ENCODE measurements at regions not wholly inside any gene's neighbourhood (a gene's known extent, or its start where the extent isn't known, plus 50 kb on each side); places are given as distances from the start of the nearest gene placed in this dataset.
"Not testable (repeated sequence)": the region's sequence is repeated elsewhere in the genome, so short reads cannot be mapped to it uniquely, and the experiment has no call there.

DNA sequence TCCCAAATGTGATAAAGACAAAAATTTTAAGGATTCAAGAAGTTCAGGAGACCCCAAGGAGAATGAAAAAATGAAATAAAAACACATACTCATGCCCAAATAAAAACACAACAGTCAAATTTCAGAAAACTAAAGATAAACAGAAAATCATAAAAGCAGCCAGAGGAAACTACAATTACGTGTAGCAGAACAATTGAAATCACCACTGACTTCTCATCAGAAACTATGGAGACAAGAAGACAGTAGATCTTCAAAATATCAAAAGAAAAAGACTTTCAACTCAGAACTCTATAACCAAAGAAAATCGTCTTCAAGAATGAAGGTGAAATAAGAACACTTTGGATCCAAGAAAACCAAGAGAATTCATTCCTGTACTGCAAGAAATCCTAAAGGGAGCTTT, 54.9 kb downstream of the DIO3 start:
- DNase-seq (ENCODE audit: low read depth), result no peak

DNA sequence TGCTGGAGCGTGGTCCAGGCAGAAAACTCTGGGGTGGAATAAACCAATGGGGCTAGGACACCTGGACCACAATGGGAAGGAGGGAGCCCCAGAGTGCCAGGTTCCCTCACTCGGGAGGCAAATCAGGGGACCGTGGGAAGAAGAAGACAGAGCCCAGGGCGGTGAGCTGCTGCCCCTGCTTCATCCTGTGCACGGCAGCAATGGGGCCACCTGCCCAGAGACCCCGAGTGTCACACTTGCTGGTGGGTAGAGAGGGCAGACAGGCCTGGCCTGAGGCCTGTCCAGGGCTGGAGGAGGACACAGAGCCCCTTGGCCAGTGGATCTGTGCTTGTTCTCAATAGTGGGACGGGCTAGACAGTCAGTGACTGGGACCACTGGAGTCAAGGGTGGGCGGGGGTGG, 58.2 kb downstream of the DIO3 start:
- DNase-seq (ENCODE audit: low read depth), result no peak

DNA sequence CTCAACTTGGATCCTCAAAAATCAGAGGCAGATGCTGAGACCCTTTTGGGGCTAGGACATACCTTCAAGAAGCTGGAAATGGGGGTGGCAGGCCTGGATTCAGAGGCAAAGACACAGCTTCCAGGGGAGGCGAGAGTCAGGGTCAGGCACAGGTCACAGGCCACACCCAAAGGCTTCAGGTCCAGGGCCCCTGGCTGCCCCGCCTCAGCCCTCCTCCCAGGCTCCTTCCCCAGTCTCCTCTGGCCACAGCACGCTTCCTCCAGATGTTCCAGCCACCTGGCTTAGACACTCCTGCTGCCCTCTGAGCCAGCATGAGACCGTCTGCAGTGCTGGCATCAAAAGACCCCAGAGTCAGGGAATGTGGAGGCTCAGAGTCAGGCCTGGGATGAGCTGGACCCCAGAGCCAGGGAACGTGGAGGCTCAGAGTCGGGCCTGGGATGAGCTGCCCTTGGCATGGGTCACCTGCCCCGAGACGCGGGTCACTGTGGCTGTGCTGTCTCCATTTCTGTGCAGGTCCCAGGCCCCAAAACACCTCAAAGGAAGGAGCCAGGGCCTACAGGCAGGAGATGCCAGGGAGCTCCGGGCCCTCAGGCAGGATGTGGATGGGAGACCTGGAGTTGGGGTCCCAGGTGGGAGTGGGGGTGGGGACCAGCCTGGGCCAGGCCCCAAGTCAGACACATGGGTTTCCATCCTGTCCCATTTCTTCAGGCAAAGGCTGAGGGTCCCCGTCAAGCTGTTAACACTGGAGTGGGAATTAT, 58.9 kb downstream of the DIO3 start:
- no peak for DNase-seq (ENCODE audit: low read depth)

DNA sequence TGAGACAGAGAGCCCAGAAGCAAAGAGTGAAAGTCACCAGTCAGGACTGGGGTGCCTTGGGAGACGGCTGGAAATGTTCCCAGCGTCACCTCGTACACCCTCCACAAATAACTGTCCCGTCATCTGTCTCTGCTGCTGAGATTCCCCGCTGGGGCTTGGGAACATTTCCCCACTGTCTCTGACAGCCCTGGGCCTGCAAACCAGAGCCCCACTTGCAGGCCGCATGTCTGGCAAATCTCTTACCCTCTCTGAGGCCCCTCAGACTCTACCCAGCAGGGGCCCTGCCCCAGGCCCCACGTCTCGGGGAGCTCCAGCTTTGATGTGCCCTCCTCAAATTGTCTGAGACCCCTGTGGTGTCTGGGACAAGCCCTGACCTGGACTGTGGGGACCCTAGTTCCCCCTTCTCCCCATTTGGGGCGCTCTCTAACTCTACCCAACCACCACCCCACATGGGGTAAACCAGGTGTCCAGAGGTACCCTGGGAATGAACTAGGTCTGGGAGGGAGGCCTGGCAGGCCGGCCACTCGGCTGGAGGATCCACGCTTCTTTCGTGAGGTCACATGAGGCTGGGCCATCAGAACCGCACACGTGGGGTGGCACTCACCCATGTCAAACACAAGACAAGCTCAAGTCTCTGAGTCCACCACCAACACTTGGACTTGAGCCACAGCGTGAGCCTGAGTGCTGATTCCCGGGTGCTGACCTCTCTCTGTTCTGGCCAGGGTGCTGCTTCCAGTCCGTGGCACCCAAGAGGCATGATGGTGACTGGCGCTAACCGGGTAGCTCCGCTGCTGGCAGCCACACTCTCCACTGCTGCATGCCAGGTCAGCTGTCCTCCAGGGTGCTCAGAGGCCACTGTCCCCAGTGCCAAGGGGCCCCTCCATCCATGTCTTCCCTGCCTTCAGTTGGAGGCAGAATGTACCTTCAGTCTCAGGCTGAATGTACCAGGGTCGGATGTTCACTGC, 59.8 kb downstream of the DIO3 start:
- DNase-seq (ENCODE audit: low read depth), result no peak

DNA sequence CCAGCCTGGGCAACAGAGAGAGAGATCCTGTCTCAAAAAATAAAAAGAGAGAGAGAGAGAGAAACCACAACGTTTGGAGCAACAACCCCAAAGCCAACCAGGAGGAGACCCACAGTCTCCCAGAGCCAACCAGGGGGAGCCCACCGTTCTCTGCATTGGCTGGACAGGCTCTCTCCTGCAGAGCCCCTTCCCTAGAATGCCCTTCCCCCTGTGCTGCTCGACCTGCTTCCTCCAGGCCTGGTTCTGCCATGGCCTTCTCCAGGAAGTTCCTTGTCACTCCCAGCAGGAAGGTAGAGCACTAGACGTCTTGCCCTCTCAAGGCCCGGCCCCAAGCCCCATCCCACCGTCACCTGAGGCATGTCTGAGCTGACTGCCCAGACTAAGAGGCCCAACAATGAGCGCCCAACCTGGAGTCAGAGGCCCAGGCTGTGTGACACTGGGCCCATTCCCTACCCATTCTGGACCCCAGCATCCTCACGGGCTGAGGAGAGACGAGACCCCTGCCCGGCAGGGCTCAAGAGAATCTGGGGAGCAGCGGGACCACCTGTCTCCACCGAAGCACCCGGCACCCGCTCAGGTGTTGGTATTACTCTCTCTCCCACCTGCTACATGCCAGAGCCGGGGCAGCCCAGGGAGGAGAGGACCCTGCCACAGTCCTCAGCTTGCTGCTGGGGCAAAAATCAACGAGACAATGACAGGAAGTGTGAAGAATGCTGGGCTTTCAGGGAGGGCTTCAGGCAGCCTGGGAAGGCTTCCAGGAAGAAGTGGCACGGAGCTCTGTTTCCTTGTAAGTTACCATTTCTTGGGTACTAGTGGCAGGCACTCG, 61.2 kb downstream of the DIO3 start:
- no peak for DNase-seq (ENCODE audit: low read depth)

DNA sequence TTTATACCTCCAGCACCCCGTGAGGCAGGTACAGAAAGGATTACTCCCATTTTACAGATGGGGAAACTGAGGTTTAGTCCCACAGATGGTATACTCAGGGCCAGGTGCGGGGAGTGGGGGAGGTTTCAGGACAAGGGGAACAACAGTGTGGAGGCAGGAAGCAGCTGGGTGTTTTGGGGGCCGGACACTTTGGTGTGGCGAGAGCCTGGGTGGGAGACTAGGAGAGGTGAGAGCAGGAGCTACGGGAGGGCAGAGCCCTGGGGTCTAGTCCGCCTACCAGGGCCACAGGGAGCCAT, 61.7 kb downstream of the DIO3 start:
- DNase-seq (ENCODE audit: low read depth), result no peak

DNA sequence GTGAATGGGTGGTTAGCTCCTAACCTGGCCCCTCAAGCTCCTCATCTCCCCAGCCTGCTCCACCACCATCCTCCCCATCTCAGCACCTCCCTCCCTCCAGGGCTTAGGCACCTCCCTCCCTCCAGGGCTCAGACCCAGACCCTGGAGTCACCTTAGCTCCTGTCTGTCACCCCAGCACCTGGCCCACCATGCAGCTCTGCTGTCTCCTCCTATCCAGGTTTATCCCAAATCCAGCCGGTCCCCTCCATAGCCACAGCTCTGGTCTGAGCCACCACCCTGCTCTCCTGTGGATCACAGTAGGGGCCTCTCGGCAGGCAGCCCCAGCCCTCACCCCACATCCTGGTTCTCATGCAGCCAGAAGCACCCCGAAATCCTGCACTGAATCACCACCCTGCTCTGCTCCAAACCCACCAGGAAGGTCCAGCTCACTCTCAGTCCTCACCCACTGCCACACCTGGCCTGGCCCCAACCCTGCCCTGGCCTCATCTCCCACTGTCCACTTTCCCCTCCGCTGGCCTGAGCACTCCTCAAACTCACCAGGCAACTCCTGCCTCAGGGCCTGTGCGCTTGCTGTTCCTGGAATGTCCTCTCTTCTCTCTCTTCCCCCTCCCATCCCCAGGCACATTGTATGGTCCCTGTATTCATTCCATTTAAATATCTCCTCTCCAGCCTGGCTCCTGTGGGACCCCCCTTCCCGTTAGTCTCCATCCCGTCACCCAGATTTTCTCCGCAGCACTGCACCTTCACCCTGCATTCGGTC, 62.6 kb downstream of the DIO3 start:
- DNase-seq (ENCODE audit: low read depth), result no peak

DNA sequence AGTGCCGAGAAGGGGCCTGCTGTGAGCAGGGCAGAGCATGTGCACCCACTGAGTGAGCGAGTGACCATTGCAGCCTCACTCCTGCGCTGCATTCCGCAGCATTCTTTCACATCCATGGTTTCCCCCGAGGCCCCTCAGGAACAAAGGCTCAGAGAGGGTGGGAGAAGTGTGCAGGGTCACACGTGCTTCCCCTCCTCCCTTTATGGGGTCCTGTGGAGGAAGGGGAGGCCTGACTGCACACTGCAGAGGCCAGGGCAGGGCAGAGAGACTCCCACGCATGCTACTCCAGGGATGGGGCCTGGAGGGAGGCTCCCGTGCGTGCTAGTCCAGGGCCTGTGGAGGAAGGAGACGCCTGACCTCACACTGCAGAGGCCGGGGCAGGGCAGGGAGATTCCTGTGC, 63.2 kb downstream of the DIO3 start:
- no peak for DNase-seq (ENCODE audit: low read depth)

DNA sequence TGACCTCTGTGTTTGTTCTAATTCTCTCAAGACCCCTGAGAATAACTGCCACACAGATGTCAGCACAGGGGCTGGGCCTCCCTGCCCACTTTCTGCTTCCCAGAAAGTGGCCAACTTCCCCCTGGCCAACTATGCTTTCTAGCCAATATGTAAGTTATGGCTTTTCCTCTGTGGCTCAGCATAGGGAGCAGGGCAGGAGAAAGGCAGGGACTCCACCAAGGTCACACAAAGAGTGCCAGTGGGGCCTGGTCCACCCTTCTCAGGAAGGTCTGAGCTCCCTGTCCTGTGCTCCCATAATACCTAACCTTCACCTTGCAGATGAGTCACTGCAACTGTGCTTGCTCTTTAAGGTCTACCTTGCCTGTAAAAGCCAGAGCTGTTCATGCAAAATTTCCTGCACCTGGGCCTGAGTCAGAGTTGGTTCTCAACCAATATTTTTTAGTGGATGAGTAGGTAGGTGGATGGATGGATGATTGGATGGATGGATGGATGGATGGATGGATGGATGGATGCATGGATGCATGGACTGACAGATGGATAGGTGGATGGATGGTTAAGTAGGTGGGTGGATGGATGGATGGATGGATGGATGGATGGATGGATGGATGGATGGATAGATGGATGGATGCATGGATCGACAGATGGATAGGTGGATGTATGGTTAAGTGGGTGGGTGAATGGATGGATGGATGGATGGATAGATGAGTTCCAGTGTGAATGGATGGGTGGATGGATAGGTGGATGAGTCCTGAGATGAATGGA, 64.2 kb downstream of the DIO3 start:
- DNase-seq (ENCODE audit: low read depth), result no peak

DNA sequence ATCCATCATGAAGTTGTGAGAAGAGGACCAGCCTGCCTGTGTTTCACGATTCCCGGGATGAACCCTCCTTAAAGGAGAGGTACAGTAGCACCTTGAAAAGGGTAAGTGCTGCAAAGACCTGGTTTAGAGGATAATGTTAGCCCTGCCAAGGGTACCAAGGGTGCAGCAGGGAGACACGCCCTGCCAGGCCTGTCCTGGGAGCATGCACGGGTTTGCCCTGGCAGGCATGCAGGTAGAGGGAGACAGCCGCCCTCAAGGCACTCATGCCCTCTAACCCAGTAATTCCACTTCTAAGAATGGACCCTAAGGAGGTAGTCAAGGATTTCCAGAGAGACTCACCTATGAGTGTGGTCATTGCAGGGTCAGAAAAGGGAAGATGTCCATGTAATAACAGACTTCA, 65.0 kb downstream of the DIO3 start:
- DNase-seq (ENCODE audit: low read depth), result no peak

DNA sequence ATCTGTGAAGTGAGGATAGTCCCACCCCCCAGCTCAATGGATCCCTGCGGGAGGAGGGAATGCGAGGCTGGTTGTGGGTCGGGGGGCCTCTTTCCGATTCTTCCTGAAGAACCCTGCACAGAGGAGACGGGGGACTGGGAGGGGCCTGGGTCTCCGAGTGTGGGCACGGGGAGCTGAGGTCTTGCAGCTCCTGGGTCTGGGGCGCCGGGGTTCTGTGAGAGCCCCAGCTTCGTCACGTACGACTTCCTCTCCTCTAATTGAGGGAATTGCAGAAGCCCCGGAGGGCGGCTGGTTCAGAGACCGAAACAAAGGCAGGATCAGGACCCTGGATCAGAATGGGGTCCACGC, 66.6 kb downstream of the DIO3 start:
- no peak for DNase-seq (ENCODE audit: low read depth)

DNA sequence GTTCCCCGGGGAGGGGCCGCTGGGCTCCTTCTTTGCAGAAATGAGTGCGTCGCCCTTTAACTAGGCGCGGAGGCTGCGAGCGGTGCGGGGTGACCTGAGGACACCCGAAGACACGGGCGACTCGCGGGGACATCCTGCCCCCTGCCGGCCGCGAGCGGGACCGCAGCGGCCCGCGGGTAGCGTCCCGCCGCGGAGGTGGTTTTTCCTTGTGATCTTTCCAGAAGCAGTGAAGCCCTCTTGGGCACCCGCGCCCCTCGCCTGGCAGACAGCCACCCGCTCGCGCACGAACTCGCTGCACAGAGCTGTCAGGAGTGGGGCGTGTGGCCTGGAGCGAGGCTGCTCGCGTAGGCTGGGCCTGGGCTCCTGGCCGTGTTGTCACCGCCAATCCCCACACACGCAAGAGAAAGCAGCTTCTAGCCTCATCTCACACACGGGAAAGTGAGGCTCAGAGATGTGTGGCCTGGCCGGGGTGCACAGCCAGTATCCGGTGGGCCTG, 67.2 kb downstream of the DIO3 start:
- DNase-seq (ENCODE audit: low read depth), result peak; percentile 66

DNA sequence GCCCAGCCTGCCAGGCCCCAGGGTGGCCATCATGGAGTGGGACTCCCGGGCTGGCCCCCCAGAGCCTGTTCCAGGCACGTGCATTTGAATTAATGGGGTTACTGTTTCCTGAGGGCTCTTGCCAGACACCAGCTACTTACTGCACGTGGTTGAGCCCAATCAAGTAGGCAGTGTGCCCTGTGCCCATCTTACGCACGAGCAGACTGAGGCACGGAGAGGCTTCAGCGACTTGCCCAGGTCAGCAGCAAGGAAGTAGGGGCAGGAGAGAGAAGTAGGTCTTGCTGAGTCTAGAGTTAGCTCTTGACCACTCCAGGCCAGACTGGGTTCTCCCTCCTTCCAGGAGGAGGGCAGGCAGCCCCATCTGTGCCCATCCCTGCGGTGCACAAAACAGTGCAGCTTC, 67.7 kb downstream of the DIO3 start:
- DNase-seq (ENCODE audit: low read depth), result no peak

DNA sequence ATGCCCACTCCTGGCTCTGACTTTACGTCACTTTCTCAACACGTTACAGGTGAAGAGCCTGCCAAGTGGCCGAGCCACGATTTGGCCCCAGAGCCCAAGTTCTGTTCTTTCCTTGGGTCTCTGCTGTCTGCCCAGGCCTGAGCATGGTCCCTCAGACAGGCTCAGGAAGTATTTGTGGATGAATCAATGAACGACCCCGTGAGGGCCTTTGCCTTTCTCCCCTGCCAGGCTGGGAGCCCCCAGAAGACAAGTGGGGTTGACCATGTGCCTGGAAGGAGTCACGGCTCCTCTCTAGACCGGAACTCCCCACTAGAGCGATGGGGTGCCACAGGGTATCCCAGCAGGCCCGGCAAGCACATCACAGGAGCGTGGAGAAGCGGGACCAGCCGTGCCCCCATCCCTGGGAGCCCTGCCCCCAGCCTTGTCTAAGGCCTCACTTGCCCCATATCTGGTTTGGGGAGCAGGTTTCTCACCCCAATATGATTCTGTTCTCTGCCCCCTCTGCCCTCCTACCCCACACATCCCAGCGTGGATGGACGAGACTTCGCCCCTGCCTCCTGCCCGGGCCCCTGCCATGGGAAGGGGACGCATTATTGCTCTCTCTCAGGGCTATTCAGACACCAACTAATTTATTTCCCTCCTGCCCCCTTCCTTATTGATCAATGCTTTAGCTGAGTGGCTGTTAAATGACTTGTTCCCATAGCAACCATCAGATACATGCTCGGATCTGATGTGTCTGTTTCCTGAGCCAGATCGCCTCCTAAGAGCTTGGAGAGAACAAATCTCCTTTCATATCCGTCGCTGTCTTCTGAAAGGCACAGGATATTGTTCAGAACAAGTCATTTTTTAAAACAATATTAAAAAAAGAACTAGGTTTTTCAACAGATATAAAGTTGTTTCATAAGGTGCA, 69.0 kb downstream of the DIO3 start:
- no peak for DNase-seq (ENCODE audit: low read depth)

DNA sequence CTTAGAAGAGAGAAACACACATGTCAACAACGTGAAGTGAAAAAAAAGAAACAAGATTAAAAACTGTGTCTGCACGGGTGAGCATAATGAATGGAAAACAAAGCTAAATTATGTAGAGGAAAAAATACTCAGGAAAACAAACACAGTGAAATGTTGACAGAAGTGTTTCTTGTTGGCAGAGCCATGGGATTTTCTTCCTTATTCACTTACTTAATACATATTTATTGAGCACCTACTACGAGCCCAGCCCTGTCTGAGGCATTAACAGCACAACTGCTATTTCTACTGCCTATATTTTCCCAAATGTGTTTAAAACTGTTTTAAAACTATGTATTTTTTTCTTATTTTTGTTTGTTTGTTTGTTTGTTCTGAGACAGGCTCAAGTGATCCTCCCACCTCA, 69.9 kb downstream of the DIO3 start:
- DNase-seq (ENCODE audit: low read depth), result no peak

DNA sequence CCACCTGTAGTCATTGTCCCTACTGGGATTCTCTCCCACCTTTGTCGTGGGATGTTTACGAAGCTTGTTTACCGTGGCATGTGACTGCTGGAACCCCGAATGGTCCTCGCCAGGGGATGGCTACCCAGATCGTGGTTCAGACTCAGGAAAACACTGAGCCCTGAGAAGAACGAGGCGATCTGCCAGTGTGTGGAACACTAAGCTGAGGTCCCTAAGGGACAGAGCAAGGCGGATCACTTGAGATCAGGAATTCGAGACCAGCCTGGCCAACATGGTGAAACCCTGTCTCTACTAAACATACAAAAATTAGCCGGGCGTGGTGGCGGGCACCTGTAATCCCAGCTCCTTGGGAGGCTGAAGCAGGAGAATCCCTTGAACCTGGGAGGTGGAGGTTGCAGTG, 70.7 kb downstream of the DIO3 start:
- not testable (repeated sequence) for DNase-seq (ENCODE audit: low read depth)

DNA sequence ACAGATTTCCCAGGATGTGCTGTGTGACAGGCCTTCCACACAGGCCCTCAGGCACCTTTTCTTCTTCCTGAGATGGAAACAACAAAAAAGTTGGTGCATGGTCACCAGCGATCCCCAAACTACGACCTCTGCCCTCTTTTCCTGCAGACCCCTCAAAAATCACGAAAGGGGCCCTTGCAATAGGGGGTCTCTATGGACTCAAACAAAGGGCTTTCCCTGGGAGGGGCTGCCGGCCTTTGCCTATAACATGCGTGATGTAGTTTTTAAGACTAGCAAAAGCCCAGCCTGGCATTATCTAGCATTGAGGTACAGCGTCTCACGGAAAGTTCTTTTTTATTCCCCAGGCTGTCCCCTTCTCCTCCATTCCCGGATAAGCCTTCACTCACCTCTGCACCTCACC, 71.2 kb downstream of the DIO3 start:
- no peak for DNase-seq (ENCODE audit: low read depth)

DNA sequence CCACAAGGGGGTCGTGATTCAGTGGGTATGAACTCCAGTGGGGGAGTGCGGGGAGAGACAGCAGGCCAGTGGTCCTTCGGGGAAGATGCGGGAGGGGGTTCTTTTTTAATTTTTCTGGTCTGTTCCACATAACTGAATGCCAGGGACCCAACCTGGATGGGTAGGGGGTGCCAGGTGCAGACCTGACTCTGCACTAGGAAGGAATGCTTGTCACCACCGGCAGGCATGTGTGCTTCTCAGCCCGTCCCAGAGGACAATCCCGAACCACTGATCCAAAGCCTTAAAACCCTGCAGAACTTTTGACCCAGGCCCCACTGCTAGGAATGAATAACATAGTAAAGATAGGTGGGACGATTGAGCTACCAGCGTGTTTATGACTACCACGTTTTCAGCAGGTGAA, 72.0 kb downstream of the DIO3 start:
- no peak for DNase-seq (ENCODE audit: low read depth)

DNA sequence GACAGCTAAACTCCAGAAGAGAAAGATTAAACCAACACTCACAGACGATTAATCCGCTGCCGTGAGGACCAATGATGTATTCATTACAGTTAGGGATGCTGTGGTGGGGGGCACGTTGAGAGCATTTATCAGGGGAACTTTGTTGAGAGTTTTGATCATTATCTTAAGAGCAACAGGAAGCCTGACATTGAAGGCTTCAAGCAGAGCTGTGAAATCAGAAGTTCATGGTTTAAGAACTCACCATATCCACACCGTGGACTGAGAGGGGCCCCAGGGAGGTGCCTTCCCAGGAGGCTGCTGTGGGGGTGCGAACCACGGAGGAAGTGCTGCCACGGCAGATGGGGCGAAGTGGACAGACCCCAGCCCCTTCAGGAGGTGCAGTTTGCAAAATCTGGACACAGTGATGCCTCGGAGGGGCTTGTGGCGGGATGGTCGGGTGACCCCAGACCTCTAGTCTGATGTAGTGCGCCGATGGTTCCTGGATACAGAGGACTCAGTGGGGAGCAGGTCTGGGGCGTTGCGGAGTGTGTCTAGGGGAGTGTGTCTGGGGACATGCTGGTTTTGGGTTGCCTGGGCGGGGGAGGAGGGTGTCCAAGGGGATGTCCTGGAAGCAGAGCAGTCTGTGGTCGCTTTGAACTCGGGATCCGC, 73.0 kb downstream of the DIO3 start:
- no peak for DNase-seq (ENCODE audit: low read depth)
